ENCODE measurements at regions not wholly inside any gene's neighbourhood (a gene's known extent, or its start where the extent isn't known, plus 50 kb on each side); places are given as distances from the start of the nearest gene placed in this dataset.

GRCh38 chr5:30572279-30572678, 621.2 kb upstream of the CDH6 start:
- in situ Hi-C loops (cut with HindIII; ENCODE audit: low pct_ligation_motif_present, low sequenced_read_pairs) = no loop called here
- Histone ChIP-seq H3K27me3 (replicated peaks) (no peaks in the 10 kb centered on the region), H3K27ac (no peak overlapping the region), H3K4me3 (ENCODE audit: low read depth, low read length) (no peak overlapping the region), H3K36me3 (replicated peaks) (no peaks in the 10 kb centered on the region)
- DNase-seq = peak; percentile 51
- TF ChIP-seq CTCF (IDR thresholded peaks at IDR 0.05; ENCODE audit: low read depth, low read length, missing control alignments) = no peak

- DNase-seq = no peak
- H3K4me3 ChIP-seq (ENCODE audit: low read depth, low read length) = no peak overlapping the region
- no peaks in the 10 kb centered on the region for H3K27me3 ChIP-seq (replicated peaks)
- H3K27ac ChIP-seq = no peak overlapping the region
- TF ChIP-seq CTCF (IDR thresholded peaks at IDR 0.05; ENCODE audit: low read depth, low read length, missing control alignments) = no peak
- in situ Hi-C loops (cut with HindIII; ENCODE audit: low pct_ligation_motif_present, low sequenced_read_pairs) = no loop called here
- H3K36me3 ChIP-seq (replicated peaks) = no peaks in the 10 kb centered on the region
Observed at GRCh38 chr5:30561771-30562170, 631.7 kb upstream of the CDH6 start.

- in situ Hi-C loops (cut with HindIII; ENCODE audit: low pct_ligation_motif_present, low sequenced_read_pairs) = no loop called here
- no peak for TF ChIP-seq CTCF (IDR thresholded peaks at IDR 0.05; ENCODE audit: low read depth, low read length, missing control alignments)
- Histone ChIP-seq H3K27me3 (replicated peaks) (no peaks in the 10 kb centered on the region), H3K36me3 (replicated peaks) (no peaks in the 10 kb centered on the region), H3K4me3 (ENCODE audit: low read depth, low read length) (no peak overlapping the region), H3K27ac (no peak overlapping the region)
- DNase-seq = no peak
Observed at GRCh38 chr5:30551618-30552017, 641.9 kb upstream of the CDH6 start.

- Histone ChIP-seq H3K27ac (no peak overlapping the region), H3K36me3 (replicated peaks) (no peaks in the 10 kb centered on the region), H3K4me3 (ENCODE audit: low read depth, low read length) (no peak overlapping the region), H3K27me3 (replicated peaks) (no peaks in the 10 kb centered on the region)
- no peak for TF ChIP-seq CTCF (IDR thresholded peaks at IDR 0.05; ENCODE audit: low read depth, low read length, missing control alignments)
- DNase-seq = no peak
- in situ Hi-C loops (cut with HindIII; ENCODE audit: low pct_ligation_motif_present, low sequenced_read_pairs) = no loop called here
Observed at GRCh38 chr5:30548580-30549305, 644.7 kb upstream of the CDH6 start.

- in situ Hi-C loops (cut with HindIII; ENCODE audit: low pct_ligation_motif_present, low sequenced_read_pairs) = no loop called here
- Histone ChIP-seq H3K36me3 (replicated peaks) (no peaks in the 10 kb centered on the region), H3K4me3 (ENCODE audit: low read depth, low read length) (no peak overlapping the region), H3K27me3 (replicated peaks) (no peaks in the 10 kb centered on the region), H3K27ac (no peak overlapping the region)
- TF ChIP-seq CTCF (IDR thresholded peaks at IDR 0.05; ENCODE audit: low read depth, low read length, missing control alignments) = no peak
- no peak for DNase-seq
Observed at GRCh38 chr5:30540150-30540549, 653.3 kb upstream of the CDH6 start.

Data from brain microvascular endothelial cell (primary cell).